CD4-positive, alpha-beta T cell treated with Interleukin-10 for 1 hour (primary cell): ENCODE measurements at regions not wholly inside any gene's neighbourhood (a gene's known extent, or its start where the extent isn't known, plus 50 kb on each side); places are given as distances from the start of the nearest gene placed in this dataset.
A peak's percentile ranks its signal among the peaks of the same experiment; 100 is the strongest.
"Not testable (repeated sequence)": the region's sequence is repeated elsewhere in the genome, so short reads cannot be mapped to it uniquely, and the experiment has no call there.

Source experiments
- DNase-seq: peaks from one replicate; pipeline ENCODE4 v3.0.0-alpha.2; 2020

DNA sequence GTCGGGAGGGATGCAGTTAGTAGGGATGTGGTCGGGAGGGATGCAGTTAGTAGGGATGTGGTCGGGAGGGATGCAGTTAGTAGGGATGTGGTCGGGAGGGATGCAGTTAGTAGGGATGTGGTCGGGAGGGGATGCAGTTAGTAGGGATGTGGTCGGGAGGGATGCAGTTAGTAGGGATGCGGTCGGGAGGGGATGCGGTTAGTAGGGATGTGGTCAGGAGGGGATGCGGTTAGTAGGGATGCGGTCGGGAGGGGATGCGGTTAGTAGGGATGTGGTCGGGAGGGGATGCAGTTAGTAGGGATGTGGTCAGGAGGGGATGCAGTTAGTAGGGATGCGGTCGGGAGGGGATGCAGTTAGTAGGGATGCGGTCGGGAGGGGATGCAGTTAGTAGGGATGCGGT lies 96.2 kb downstream of the BDH1 start:
- DNase-seq, result peak; percentile 48

DNA sequence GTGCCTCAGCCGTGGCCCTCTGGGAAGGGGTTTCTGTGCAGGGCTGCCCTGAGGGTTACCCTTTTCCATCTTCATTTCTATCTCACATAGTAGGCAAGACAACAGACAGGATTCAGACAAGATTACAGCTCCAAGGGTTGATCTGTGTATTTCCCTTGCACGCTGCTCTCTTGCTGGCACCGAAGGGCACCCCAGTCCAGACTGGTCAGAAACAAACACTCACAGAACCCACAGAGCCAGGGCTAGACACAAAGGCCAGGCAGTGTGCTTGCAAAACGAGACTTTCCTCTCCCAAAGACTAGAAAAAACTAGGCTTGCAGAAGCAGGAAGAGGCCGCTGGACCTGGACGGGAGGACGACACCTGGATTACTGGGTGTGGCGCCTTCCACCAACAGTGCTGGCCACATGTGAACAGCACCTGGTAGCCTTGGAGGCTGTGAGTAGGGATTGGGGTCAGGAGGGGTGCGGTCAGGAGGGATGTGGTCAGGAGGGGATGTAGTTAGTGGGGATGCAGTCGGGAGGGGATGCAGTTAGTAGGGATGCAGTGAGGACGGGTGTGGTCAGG lies 96.8 kb downstream of the BDH1 start:
- DNase-seq, result no peak

DNA sequence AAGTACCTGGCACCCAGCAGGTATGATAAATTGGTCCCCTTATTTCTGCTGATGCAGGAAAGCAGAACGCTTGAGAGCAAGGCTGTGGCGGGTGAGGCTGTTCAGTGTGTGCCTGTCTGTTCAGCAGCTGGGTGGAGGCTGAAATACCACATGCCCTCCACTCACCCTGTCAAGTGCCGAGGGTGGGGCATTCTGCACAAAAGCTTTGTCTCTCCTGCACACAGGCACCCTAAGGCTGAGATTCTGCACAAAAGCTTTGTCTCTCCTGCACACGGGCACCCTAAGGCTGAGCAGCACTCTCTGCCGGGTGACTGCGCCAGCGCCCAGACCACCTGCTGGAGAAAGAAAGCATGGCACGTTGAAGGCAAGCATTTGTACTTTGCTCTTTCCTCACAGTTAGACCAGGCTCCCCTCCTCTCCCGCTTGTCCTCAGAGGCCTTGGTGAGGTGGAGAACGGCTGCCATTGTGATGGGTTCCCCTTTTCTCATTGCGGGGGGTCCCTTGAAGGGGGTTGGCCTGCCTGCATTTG lies 97.5 kb downstream of the BDH1 start:
- peak; percentile 27 for DNase-seq

DNA sequence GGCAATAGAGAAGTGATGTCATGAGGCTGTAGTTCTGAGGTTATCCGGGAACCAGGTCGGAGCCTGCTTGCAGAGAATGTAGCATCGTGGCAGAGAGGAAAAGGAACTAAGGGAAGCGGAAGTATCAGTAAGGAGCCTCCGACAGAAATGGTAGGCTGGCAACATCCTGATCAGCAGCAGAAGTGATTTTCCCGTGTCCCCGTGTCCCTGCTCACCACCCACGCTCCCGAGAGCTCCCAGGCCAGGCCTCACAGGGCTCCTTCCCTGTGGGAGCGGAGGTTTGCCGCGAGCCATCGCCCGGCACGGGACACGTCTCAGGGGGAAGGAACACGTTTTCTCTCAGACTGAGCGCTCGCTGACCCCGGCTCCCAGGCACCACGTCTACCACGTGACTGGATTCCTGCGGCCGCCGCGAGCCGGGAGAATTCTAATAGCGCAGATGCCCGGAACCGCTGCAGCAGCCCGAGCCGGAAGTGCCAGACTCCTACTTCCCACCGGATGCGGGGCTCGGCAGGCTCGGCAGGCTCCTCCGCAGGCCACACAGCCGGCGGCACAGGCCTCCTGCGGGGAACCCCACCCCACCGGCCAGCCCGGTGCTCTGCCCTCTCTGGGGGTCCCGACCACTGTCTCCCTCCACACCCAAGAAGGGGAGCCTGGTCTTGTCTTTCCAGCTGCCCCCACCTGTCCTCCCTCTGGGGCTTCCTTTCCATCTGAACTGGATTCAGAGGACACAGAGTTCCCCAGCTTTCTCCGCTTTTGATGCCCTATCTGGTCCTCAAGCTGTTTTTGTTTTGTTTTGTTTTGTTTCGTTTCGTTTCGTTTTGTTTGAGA lies 99.3 kb downstream of the BDH1 start:
- DNase-seq, result peak; percentile 33

DNA sequence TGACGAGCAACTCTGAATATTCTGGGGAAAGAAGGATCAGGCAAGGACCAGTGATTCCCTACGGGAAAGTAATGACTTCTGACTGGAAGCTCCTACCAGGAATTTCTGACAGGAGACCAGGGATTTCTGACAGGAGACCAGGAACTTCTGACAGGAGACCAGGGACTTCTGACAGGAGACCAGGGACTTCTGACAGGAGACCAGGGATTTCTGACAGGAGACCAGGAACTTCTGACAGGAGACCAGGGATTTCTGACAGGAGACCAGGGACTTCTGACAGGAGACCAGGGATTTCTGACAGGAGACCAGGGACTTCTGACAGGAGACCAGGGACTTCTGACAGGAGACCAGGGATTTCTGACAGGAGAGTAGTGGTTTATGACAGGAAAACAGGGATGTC lies 100.9 kb downstream of the BDH1 start:
- DNase-seq, result not testable (repeated sequence)

DNA sequence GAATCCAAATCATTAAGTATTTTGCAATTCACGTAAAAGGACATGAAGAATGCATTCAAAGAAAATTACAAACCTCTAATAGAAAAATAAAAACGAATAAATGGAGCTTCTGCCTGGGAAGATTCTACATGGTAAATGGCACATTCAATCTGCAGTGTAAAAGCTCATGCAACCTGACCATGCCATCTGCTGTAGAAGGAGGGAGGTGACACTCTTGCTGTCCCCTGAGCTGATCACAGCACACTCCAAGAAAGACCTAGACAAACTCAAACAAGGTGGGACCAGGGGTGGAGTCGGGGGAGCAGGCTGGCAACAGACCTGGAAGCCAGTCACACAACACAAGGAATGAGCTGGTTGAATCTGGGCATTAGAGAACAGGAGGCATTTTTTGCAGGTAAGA lies 101.8 kb downstream of the BDH1 start:
- DNase-seq, result peak; percentile 18

DNA sequence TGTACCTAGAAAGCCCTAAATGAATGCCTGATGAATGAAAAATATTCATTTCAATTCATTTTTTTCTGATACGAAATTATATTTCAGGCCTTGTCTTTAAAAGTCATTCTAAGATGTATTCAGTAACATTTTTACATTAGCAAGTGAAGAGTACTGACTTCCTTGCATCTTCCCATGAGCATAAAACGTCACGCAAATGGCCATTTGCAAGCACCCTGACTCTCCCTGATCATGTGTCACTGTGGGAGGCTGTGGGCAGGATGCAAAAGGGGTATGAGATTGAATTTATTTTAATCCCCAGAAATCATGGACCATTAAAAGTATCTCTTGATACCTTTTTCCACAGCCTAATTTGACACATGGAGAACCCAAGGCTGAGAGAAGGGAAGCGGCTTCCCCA lies 105.0 kb downstream of the BDH1 start:
- DNase-seq, result no peak

DNA sequence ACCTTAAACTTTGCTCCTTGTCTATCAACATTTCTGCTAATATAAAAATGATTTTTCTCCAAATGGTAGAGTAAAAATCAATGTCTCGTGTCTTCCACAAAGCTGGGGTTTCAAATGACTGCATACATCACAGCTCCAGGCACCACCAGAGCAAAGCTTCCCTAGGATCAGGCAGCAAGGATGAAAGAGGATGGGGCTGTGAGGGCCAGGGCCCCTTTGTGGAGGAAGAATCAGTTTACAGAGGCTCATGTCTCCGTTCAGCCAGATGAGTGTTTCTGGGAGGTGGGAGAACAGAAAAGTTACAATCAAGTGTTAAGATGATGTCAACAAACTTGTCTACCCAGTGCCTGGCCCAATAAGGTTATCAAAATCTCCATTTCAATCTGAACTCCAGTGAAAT lies 105.5 kb downstream of the BDH1 start:
- DNase-seq, result no peak

DNA sequence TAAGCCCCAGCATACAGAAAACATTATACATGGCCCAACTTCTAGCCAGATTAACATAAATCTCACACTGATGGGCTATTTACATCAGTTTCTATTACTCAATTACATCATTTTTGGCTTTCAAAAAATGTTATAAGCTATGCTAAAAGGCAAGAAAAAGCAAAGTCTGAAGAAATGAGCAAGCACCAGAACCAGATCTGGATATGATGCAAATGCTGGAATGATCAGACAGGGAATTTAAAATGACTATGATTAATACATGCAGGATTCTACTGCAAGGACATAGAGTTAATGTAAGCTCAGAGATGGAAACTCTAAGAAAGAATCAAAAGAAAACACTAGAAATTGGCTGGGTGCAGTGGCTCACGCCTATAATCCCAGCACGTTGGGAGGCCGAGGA lies 106.6 kb downstream of the BDH1 start:
- not testable (repeated sequence) for DNase-seq

DNA sequence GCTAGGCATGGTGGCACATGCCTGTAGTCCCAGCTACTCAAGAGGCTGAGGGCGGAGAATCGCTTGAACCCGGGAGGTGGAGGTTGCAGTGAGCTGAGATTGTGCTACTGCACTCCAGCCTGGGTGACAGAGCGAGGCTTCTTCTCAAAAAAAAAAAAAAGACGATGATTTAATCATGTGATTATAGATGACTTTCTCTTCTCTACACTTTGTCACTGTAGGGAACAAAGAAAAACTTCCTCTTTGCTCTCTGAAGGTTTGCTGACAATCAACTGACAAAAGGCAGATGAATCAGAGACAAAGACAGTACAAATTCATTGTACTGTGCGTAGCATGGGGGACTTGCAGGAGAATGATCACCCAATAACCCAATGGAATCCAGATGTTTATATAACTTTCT lies 108.0 kb downstream of the BDH1 start:
- DNase-seq, result not testable (repeated sequence)

DNA sequence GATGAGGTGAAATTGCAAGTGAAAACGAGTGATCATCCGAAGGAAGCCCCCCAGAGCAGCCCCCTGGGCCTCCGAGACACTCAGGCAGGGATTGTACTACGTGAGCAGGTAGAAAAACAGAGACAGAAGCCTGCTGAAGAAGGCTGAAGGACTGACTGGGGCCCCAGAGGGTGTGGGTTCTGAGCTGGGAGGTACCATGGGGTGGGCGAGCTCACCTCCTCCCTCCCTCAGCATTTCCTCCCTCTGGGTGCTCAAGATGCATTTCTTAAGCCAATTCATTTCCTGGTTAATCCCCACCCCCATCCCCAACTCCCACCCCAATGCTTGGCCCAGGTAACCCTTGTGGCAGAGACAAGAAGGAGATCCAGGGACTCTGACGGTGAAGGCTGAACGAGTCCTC lies 108.7 kb downstream of the BDH1 start:
- no peak for DNase-seq

DNA sequence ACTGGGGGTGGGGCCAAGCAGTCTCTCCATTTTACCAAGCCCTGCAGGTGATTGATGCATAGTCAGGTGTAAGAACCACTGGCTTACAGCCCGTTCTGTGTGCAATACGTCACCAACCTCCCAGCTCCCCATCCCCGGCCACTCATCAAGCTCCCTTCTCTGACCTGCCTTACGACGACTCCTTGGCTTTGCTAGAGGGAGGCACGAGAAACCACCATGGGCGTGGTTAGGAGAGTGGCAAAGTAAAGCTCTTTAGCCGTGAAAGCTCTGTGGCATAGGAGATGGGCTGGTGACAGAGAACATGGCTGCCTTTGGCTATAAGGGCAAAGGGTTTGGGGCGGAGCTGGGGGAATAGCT lies 109.1 kb downstream of the BDH1 start:
- no peak for DNase-seq

DNA sequence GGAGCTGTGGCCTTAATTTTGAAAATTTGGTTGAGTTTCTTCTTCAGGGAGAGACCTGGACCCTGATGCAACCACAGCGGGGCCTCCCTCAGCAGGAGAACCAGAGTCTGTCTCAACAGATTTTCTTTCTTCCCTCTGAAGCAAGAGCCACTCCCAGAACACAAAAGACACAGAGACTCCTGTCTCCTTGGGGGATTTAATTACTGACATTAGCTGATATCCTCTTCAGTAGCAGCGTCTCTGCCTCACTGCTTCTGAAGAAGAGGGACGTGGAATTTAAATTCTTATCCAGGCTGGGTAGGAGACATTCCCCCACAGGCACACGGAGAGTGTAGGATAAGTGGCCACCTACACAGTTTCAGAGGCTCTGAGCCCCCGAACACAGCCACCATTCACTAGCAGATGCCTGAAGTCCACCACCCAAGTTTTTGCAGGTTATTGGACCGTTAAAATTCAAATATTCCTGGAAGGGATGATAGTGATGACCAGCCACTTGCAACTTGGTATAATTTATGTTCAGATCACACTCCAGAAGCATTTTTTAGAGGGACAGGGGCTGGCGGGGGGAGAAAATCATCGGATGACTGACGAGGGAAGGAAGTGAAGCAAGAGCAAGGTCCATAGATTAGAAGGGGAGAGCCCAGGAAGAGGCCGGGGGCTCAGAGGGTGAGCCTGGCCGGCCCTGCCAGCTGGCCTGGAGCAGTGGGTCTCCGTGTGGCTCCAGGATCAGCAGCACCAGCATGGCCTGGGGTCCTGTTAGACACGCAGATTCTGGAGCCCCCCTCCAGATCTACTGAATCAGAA lies 109.7 kb downstream of the BDH1 start:
- no peak for DNase-seq

DNA sequence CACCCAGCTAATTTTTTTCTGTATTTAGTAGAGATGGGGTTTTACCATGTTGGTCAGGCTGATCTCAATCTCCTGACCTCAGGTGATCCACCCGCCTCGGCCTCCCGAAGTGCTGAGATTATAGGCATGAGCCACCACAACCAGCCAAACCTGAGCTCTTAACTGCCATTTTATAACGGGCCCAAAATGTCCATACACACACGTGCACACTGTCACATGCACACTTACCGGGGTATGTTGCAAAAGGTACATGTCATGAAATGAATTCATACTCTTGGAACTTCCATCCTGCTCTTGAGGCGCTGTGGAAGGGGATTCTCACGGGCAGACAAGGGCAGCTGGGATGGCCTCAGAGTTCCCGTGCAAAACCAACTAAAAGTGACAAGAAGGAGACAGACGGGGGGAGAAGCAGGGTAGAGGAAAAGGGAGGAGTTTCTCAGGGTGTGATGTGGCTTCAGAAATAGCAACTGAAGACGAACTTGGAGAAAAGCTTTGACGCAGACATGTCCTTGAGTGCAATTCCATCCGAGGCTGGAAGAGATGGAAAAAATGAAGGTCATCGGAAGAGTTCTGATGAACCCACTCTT lies 110.9 kb downstream of the BDH1 start:
- no peak for DNase-seq

DNA sequence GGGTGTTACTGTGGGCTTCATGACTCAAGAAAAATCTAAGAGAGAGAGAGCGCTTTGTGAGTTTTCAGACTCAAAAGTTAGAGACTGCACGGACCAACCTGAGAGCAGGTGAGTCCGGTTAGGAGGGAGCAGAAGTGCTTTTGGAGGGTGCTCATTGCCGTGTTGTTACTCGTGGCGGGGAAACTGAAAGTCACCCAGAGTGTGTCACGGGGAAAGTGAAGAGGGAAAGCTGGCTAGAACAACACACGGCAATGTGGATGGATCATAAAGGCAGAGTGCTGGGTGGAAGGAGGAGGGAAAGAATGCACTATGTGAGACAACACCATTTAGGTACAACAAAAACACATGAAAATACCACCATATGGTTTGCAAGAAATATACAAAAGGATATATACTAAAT lies 112.3 kb downstream of the BDH1 start:
- DNase-seq, result no peak

DNA sequence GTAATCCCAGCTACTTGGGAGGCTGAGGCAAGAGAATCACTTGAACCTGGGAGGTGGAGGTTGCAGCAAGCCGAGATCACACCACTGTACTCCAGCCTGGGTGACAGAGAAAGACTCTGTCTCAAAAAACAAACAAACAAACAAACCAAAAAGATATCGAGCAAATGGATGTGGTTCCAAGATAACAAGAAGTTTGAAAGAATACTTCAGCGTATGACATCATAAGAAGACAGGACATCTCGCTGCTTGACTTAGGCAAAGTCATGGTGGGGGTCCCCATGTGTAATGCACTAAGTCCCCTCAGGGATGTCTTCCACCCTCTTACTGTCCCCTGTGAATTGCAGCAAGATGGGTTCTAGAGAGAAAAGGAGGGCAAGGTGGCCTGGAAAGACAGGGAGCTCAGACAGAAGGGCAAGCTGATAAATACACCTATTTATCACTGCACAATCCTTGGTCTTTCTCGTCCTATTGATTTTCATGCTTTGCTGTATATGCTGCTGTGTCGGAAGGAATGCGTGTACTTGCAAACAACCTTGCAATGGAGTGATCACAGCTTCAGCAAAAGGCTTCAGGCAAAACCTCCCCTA lies 115.0 kb downstream of the BDH1 start:
- no peak for DNase-seq

DNA sequence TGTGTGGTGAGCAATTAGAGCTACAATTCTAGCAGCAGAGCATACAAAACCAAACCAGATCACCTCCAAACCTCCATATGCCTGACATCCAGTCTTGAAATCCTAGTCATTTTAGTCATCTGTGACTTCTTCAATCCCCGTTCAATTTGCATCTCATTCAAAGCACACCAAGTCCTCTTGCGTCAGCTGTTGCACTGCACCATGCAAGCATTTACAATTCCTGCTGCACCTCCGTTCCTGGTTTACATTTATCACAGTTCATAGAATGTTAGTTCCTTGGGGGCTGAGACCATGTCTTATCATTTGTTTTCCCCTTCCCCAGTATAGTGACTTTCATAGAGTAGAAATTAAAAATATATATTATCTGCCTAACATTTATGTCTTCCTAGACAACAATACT lies 116.9 kb downstream of the BDH1 start:
- no peak for DNase-seq

DNA sequence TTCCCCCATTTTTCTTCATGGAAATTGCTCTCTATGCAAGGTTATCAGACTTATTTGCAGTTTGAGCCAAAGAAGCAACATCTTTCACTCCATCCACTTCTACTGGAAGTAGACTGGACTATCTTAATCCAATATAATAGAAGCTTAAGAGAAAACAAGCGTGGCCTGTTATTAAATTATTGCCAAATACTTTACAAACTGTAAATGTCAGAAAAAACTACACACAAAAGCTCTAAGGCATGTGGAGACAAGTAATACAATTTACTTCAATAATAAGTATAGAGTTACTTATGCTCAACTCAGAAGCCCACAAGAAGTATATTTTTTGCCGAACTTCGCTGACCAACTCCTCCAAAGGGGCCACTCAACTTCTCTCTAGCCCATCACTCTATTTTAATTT lies 120.3 kb downstream of the BDH1 start:
- no peak for DNase-seq

DNA sequence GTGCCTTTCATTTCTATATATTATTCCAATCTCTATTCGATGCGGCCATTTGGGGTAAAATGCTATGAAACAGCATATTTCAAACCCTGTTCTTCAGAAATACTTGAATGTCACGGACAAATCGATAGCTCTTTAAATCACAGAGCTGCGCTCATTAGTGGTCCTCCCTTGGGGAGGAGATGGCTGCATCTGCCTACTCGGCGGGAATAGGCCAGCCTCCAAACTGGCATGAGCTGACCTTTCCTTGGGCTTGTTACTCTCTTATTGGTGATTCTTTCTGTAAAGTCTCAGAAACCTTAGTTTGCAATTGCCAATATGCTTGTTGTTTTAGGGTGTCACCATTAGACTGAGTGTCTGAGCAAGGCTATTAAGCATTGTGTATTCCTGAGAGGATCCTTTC lies 120.9 kb downstream of the BDH1 start:
- DNase-seq, result no peak

DNA sequence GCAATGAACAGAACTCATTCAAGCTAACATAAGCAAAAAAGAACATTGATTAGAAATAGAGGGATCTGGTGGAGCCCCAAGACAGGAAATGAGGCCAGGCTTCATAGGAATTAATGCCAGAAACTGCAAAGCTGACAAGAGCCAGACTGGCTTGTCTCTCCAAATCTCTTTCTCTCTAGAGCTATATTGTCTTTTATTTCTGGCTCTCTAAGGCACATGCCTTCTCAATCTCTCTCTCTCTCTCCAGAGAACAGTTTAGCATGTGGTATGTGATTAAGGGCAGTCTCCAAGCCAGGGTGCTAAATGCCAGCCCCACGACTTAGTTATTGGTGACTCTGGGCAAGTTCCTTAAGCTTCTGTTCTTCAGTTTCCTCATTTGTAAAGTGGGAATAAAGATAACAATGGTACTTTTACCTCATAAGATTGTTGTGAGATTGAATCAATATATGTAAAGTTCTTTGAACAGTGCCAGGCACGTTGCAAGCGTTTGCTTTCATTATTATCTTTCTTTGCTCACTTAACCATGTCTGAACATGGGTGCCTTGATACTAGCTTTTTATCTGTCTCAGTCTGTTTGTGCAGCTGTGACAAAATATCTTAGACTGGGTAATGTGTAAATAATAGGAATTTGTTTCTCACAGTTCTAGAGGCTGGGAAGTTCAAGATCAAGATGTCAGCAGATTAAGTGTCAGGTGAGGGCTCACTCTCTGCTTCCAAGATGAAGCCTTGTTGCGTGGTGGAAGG lies 123.2 kb downstream of the BDH1 start:
- no peak for DNase-seq

DNA sequence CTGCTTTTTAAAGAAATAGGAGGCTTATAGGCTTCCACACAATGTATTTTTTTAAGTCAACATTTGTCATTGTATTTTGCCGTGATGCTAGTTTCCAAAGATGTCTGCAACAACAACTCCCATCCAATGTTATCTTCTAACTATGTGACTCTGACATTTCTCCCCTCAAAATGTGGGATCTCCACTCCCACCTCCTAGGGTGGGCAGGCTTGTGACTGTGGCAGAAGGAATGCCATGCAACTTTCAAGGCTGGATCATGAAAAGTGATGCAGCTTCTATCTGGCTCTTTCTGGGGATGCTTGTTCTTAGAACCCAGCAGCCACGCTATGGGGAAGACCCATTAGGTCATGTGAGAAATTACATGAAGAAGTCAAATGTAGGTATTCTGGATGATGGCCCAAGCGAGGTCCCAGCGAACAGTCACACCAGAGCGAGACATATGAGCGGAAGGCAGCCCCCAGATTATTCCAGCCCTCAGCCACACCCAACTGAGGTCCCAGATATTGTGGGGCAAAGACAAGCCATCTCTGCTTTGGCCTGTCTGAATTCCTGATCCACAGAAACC lies 124.3 kb downstream of the BDH1 start:
- no peak for DNase-seq

DNA sequence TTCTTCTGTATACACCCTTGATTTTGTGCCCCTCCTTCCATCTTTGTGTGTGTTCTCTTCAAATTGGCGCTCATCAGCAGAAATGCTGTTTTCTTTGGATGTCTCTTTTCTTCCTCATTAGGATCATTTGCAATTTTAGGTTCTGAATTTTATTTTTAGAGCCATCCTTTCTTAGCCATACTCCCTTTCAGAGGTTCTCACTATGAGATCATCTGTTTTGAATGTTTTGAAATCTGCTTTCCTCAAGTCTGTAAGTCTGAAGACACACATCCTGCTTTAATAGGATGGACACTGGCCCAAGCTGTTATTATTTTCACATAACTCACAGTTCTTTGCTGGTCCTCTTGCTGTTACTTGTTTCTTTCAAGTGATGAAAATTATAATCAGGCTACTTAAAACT lies 124.8 kb downstream of the BDH1 start:
- no peak for DNase-seq
